H1 (cell line): ENCODE measurements at regions not wholly inside any gene's neighbourhood (a gene's known extent, or its start where the extent isn't known, plus 50 kb on each side); places are given as distances from the start of the nearest gene placed in this dataset.

Experiments
- CTCF ChIA-PET: fragments of 300-600 bp; sonication (Branson Sonifier 250); formaldehyde crosslinking; loops from one replicate; lab custom pipeline; 2021; ENCODE audit not compliant: partially characterized antibody; lab: Charles Lee
- POLR2A ChIA-PET: fragments of 300-600 bp; sonication (Branson Sonifier 250); formaldehyde crosslinking; loops from one replicate; lab custom pipeline; 2021; ENCODE audit warnings: inconsistent platforms; ENCODE audit not compliant: partially characterized antibody; lab: Charles Lee
- DNase-seq, 2 experiments: peaks; one replicate each; pipeline versions ENCODE4 v3.0.0 to v3.0.0-alpha.2; 2010 to 2022; ENCODE audit warnings: low spot score in 2 of 2, low read depth in 1 of 2, mixed read lengths in 1 of 2
- FAIRE-seq: peaks from 2 replicates; lab custom pipeline; 2011; peaks lifted over from hg19 to GRCh38; lab: Jason Lieb, UNC
- H2AFZ ChIP-seq: 2 replicates; pipeline ENCODE4 v1.8.1; 2012; ENCODE audit warnings: low read length, inconsistent platforms
- H2AK5ac ChIP-seq: 2 replicates; pipeline ENCODE4 v1.6.1; 2013; ENCODE audit warnings: low read depth, low read length
- H2BK120ac ChIP-seq: replicated peaks from 2 replicates; pipeline ENCODE3; 2013; ENCODE audit warnings: low read depth, low read length, inconsistent platforms
- H2BK12ac ChIP-seq: 2 replicates; pipeline ENCODE4 v1.6.1; 2013; ENCODE audit warnings: low read depth, low read length
- H2BK15ac ChIP-seq: 2 replicates; pipeline ENCODE4 v1.6.1; 2013; ENCODE audit warnings: low read length
- H2BK20ac ChIP-seq: 2 replicates; pipeline ENCODE4 v1.6.1; 2013; ENCODE audit warnings: low read length
- H2BK5ac ChIP-seq: 2 replicates; pipeline ENCODE4 v1.6.1; 2013; ENCODE audit warnings: low read depth, low read length
- H3K14ac ChIP-seq: 2 replicates; pipeline ENCODE4 v1.6.1; 2013; ENCODE audit warnings: inconsistent platforms; ENCODE audit not compliant: insufficient read length
- H3K18ac ChIP-seq: 2 replicates; pipeline ENCODE4 v1.6.1; 2013; ENCODE audit warnings: low read length; ENCODE audit errors: extremely low read depth
- H3K23ac ChIP-seq: 2 replicates; pipeline ENCODE4 v1.6.1; 2013; ENCODE audit warnings: inconsistent platforms; ENCODE audit not compliant: insufficient read length
- H3K23me2 ChIP-seq: 2 replicates; pipeline ENCODE4 v1.6.1; 2013; ENCODE audit warnings: low read depth, low read length
- H3K27ac ChIP-seq: 2 replicates; pipeline ENCODE4 v1.6.1; 2011; ENCODE audit warnings: low read depth, low read length, inconsistent platforms
- H3K27me3 ChIP-seq, 4 experiments: replicated peaks in 1 of 4; 1 replicate in 1 of 4; 2 replicates in 3 of 4; pipeline versions ENCODE4 v1.6.1 to v1.8.1; 2011 to 2013; ENCODE audit warnings: low read length in 3 of 4, mild to moderate bottlenecking in 3 of 4, inconsistent platforms in 2 of 4, mixed read lengths in 2 of 4, moderate library complexity in 1 of 4; ENCODE audit not compliant: control insufficient read depth in 3 of 4, insufficient read depth in 3 of 4; ENCODE audit errors: extremely low read depth in 1 of 4
- H3K36me3 ChIP-seq, 4 experiments: 2 replicates each; pipeline versions ENCODE4 v1.6.1 to v1.8.1; 2011 to 2013; ENCODE audit warnings: mild to moderate bottlenecking in 4 of 4, low read length in 3 of 4, moderate library complexity in 2 of 4, control low read depth in 1 of 4, inconsistent platforms in 1 of 4; ENCODE audit not compliant: insufficient read depth in 4 of 4, control insufficient read depth in 2 of 4
- H3K4ac ChIP-seq: replicated peaks from 2 replicates; pipeline ENCODE3; 2013; ENCODE audit warnings: low read length, low read depth, mixed read lengths, inconsistent platforms; ENCODE audit not compliant: insufficient read length
- H3K4me1 ChIP-seq, 4 experiments: replicated peaks in 1 of 4; 1 replicate in 1 of 4; 2 replicates in 3 of 4; pipeline versions ENCODE4 v1.6.1 to v1.8.1; 2011 to 2013; ENCODE audit warnings: low read length in 3 of 4, inconsistent platforms in 2 of 4, mixed read lengths in 1 of 4; ENCODE audit not compliant: insufficient read depth in 4 of 4, control insufficient read depth in 3 of 4
- H3K4me2 ChIP-seq, 2 experiments: 2 replicates each; pipeline versions ENCODE4 v1.6.1 to v1.8.1; 2011 to 2013; ENCODE audit warnings: low read depth in 2 of 2, low read length in 2 of 2, control low read depth in 1 of 2, inconsistent platforms in 1 of 2, mild to moderate bottlenecking in 1 of 2; ENCODE audit not compliant: insufficient read depth in 1 of 2
- H3K4me3 ChIP-seq, 4 experiments: fragments of 200-600, 300-600 bp in 1 of 4; sonication (generic), shearing (Covaris generic), sonication (Bioruptor Twin) in 1 of 4; 2 replicates each; pipeline versions ENCODE4 v1.5.1 to v1.8.1; 2011 to 2016; ENCODE audit warnings: low read length in 4 of 4, low read depth in 3 of 4, control low read depth in 2 of 4, inconsistent platforms in 2 of 4, mild to moderate bottlenecking in 2 of 4, mixed read lengths in 1 of 4, moderate library complexity in 1 of 4; ENCODE audit not compliant: insufficient read depth in 2 of 4; ENCODE audit errors: extremely low read depth in 1 of 4
- H3K56ac ChIP-seq: replicated peaks from 2 replicates; pipeline ENCODE3; 2013; ENCODE audit warnings: low read depth, mild to moderate bottlenecking, mixed read lengths, low read length, inconsistent platforms; ENCODE audit not compliant: insufficient read length
- H3K79me1 ChIP-seq: 2 replicates; pipeline ENCODE4 v1.6.1; 2013; ENCODE audit warnings: low read depth, low read length, control low read depth
- H3K79me2 ChIP-seq, 2 experiments: 2 replicates each; pipeline versions ENCODE4 v1.6.1 to v1.8.1; 2012 to 2013; ENCODE audit warnings: low read length in 2 of 2, mild to moderate bottlenecking in 2 of 2, inconsistent platforms in 1 of 2; ENCODE audit not compliant: insufficient read depth in 2 of 2, control insufficient read depth in 1 of 2
- H3K9ac ChIP-seq, 4 experiments: replicated peaks in 1 of 4; 1 replicate in 1 of 4; 2 replicates in 3 of 4; pipeline versions ENCODE4 v1.6.1 to v1.8.1; 2011 to 2013; ENCODE audit warnings: low read depth in 3 of 4, low read length in 3 of 4, control low read depth in 2 of 4, mild to moderate bottlenecking in 2 of 4, moderate library complexity in 2 of 4, inconsistent platforms in 1 of 4; ENCODE audit errors: extremely low read depth in 1 of 4
- H3K9me3 ChIP-seq, 2 experiments: 2 replicates each; pipeline versions ENCODE4 v1.6.1 to v1.8.1; 2012 to 2013; ENCODE audit warnings: mild to moderate bottlenecking in 2 of 2, moderate library complexity in 2 of 2, control low read depth in 1 of 2, inconsistent platforms in 1 of 2, low read depth in 1 of 2, low read length in 1 of 2, mixed read lengths in 1 of 2; ENCODE audit not compliant: insufficient read depth in 2 of 2
- H4K20me1 ChIP-seq, 2 experiments: replicated peaks in 1 of 2; 2 replicates each; pipeline versions ENCODE3 to v1.8.1; 2011 to 2013; ENCODE audit warnings: inconsistent platforms in 2 of 2, low read length in 2 of 2, mild to moderate bottlenecking in 1 of 2; ENCODE audit not compliant: insufficient read depth in 2 of 2, control insufficient read depth in 1 of 2
- H4K5ac ChIP-seq: 2 replicates; pipeline ENCODE4 v1.6.1; 2013; ENCODE audit warnings: low read length, low read depth, mixed read lengths, inconsistent platforms; ENCODE audit not compliant: insufficient read length
- H4K8ac ChIP-seq: 2 replicates; pipeline ENCODE4 v1.8.0; 2013; ENCODE audit warnings: mild to moderate bottlenecking, moderate library complexity, low read length, inconsistent platforms; ENCODE audit not compliant: insufficient read depth; ENCODE audit errors: extremely low read depth
- H4K91ac ChIP-seq: replicated peaks from 2 replicates; pipeline ENCODE3; 2013; ENCODE audit warnings: low read length, mixed read lengths, inconsistent platforms; ENCODE audit not compliant: insufficient read length
- EP300 ChIP-seq, 2 experiments: IDR thresholded peaks; 1 replicate in 1 of 2; 2 replicates in 1 of 2; pipeline ENCODE4 v1.6.1; 2011 to 2012; ENCODE audit warnings: low read depth in 2 of 2, low read length in 2 of 2, mild to moderate bottlenecking in 2 of 2, borderline replicate concordance in 1 of 2, inconsistent platforms in 1 of 2, moderate library complexity in 1 of 2
- WGBS, 2 experiments: shearing (Covaris generic) in 1 of 2; methylation state at CpG; one replicate each; pipeline versions ENCODE4 v1.1.6 to v1.1.7; 2013 to 2015; ENCODE audit warnings: low lambda C conversion rate in 2 of 2, mixed read lengths in 2 of 2, inconsistent platforms in 1 of 2, low coverage in 1 of 2, missing lambda C conversion rate in 1 of 2; ENCODE audit not compliant: insufficient replicate concordance in 2 of 2, insufficient coverage in 1 of 2, insufficient read length in 1 of 2; ENCODE audit errors: extremely low coverage in 1 of 2, missing lambda C conversion rate in 1 of 2; 5-methylcytosine and 5-hydroxymethylcytosine counted together

DNA sequence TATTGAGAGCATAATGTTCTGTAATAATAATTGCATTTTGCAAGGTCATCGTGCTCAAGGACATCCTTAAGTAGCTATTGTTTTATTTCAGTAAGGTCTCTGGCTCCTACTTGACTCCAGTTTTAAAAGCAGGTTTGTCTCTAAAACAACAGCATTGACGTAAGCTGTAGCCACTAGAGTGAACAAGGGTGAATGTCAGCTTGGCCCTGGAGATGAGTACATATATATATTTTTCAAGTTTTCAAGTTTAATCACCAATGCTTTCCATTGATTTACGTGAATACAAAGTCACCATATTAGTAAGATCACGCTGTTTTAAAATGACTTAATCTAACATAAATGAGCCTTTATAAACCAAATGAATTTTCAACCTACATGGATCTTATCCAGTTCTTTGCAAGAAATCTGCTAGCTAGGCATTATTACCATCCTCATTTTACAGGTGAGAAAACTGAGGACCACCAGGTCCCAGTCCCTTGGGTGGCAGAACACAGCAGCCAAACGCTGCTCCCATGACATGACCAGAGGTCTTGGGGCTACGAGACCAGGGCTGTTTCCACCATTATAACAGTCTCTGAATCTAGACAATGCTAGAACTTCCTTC, 57.2 kb upstream of the ELMO1 start:
- Histone ChIP-seq H3K23ac (no peak overlapping the region), H2BK20ac (no peak overlapping the region), H3K14ac (no peak overlapping the region), H2BK15ac (no peak overlapping the region), H2AFZ (no peak overlapping the region), H3K9ac (no peak overlapping the region), H3K4me2 (no peak overlapping the region), H3K36me3 (no peaks in the 10 kb centered on the region), H3K79me2 (no peaks in the 10 kb centered on the region), H3K79me1 (no peaks in the 10 kb centered on the region), H2BK120ac (no peak overlapping the region), H3K27ac (no peak overlapping the region), H2BK12ac (no peak overlapping the region), H4K8ac (no peak overlapping the region), H3K56ac (no peak overlapping the region), H4K5ac (no peak overlapping the region), H4K91ac (no peak overlapping the region), H2BK5ac (no peak overlapping the region), H3K23me2 (no peaks in the 10 kb centered on the region), H3K27me3 (no peaks in the 10 kb centered on the region), H3K9me3 (no peaks in the 10 kb centered on the region), H3K4ac (no peak overlapping the region), H3K4me1 (no peaks in the 10 kb centered on the region; a peak in 1 of 7 replicates), H3K18ac (no peak overlapping the region), H2AK5ac (no peak overlapping the region), H4K20me1 (no peaks in the 10 kb centered on the region), H3K4me3 (no peak overlapping the region)
- WGBS, 2 experiments = 90% methylated on average over 6 of the region's 6 CpGs; no CpG with 5 or more reads in 1 of the 2 experiments
- no peak for FAIRE-seq
- no peak for DNase-seq
- ChIA-PET POLR2A (interaction anchor here (1.3 to 1.4 kb wide), 2 partner anchors 9 to 57 kb away, joined by 3 read pairs; partner anchors contain the start of gene ELMO1), CTCF (interaction anchor here (0.9 to 7.3 kb wide), 7 partner anchors 11 to 271 kb away, joined by 3 to 138 read pairs (median 15); no protein-coding TSS in a partner anchor)
- no peak for TF ChIP-seq EP300 (IDR thresholded peaks at IDR 0.05; ENCODE audit: borderline replicate concordance in 1 of 2, low read depth in 2 of 2, low read length in 2 of 2)
